HepG2 (cell line): ENCODE measurements at regions not wholly inside any gene's neighbourhood (a gene's known extent, or its start where the extent isn't known, plus 50 kb on each side); places are given as distances from the start of the nearest gene placed in this dataset.
"Not testable (repeated sequence)": the region's sequence is repeated elsewhere in the genome, so short reads cannot be mapped to it uniquely, and the experiment has no call there.

Experiments used
- ATAC-seq: fragments of 200-7000 bp; cut with Tn5 transposase; 3 replicates; pipeline ENCODE4 v1.9.1; 2020; ENCODE audit warnings: mild to moderate bottlenecking, moderate library complexity
- BruUV-seq: library from RNA; stranded (reverse); fragments of 400-500 nt; replicated peaks from 2 replicates; lab custom pipeline; 2021; lab: Mats Ljungman, UMichigan
- CTCF ChIA-PET: fragments of 300-600 bp; formaldehyde crosslinking; extraction: SDS; loops from one replicate; lab custom pipeline; 2021; ENCODE audit warnings: low total read pairs, inconsistent platforms, low intra/inter-chr PET ratio; lab: Yijun Ruan, JAX
- POLR2A ChIA-PET: fragments of 350-600 bp; sonication (Branson Sonifier 250); formaldehyde crosslinking; loops from one replicate; lab custom pipeline; 2020; ENCODE audit warnings: antibody characterized with exemption, inconsistent platforms; lab: Yijun Ruan, JAX
- DNase-seq: peaks from one replicate; pipeline ENCODE4 v3.0.0-alpha.2; 2015; ENCODE audit warnings: low spot score
- FAIRE-seq: peaks from 3 replicates; lab custom pipeline; 2011; peaks lifted over from hg19 to GRCh38; lab: Jason Lieb, UNC
- H2AFZ ChIP-seq: one replicate; pipeline ENCODE4 v1.6.1; 2011; ENCODE audit warnings: low read length, inconsistent platforms
- H3K27ac ChIP-seq: fragments of 300-600 bp; 3 replicates; pipeline ENCODE4 v1.8.0; 2011; ENCODE audit warnings: mixed run types, mild to moderate bottlenecking, mixed read lengths, low read length, inconsistent platforms; ENCODE audit not compliant: insufficient read depth; ENCODE audit errors: extremely low read length
- H3K27me3 ChIP-seq, 2 experiments: fragments of 200-600 bp in 1 of 2; 2 replicates in 1 of 2; 3 replicates in 1 of 2; pipeline versions ENCODE4 v1.6.0 to v1.8.0; 2011; ENCODE audit warnings: low read length in 2 of 2, mild to moderate bottlenecking in 2 of 2, moderate library complexity in 2 of 2, inconsistent platforms in 1 of 2; ENCODE audit not compliant: insufficient read depth in 2 of 2, control insufficient read depth in 1 of 2
- H3K36me3 ChIP-seq, 2 experiments: fragments of 200-600 bp in 1 of 2; replicated peaks in 1 of 2; 2 replicates in 1 of 2; 3 replicates in 1 of 2; pipeline versions ENCODE4 v1.5.1 to v1.8.0; 2011; ENCODE audit warnings: low read length in 2 of 2, inconsistent platforms in 1 of 2; ENCODE audit not compliant: insufficient read depth in 2 of 2, control insufficient read depth in 1 of 2
- H3K4me1 ChIP-seq: 2 replicates; pipeline ENCODE4 v1.5.1; 2012; ENCODE audit warnings: low read length, inconsistent platforms; ENCODE audit not compliant: insufficient read depth
- H3K4me2 ChIP-seq: 2 replicates; pipeline ENCODE4 v1.6.0; 2011; ENCODE audit warnings: low read depth, low read length, inconsistent platforms
- H3K4me3 ChIP-seq, 3 experiments: fragments of 200-600 bp in 1 of 3; sonication (generic), shearing (Covaris generic) in 1 of 3; replicated peaks in 1 of 3; 2 replicates each; pipeline ENCODE4 v1.5.1; 2011 to 2016; ENCODE audit warnings: low read length in 3 of 3, inconsistent platforms in 2 of 3, low read depth in 2 of 3, mild to moderate bottlenecking in 2 of 3, control low read depth in 1 of 3, mixed read lengths in 1 of 3; ENCODE audit not compliant: insufficient read depth in 1 of 3
- H3K79me2 ChIP-seq: one replicate; pipeline ENCODE4 v1.6.1; 2011; ENCODE audit warnings: low read length, inconsistent platforms; ENCODE audit not compliant: insufficient read depth
- H3K9ac ChIP-seq: 2 replicates; pipeline ENCODE4 v1.6.0; 2011; ENCODE audit warnings: mild to moderate bottlenecking, low read depth, low read length, inconsistent platforms; ENCODE audit not compliant: insufficient read depth
- H3K9me3 ChIP-seq: 2 replicates; pipeline ENCODE4 v1.5.1; 2012; ENCODE audit warnings: mild to moderate bottlenecking, low read length
- H4K20me1 ChIP-seq: 2 replicates; pipeline ENCODE4 v1.6.0; 2011; ENCODE audit warnings: inconsistent platforms, mild to moderate bottlenecking, low read length, moderate library complexity; ENCODE audit not compliant: insufficient read depth
- HHEX ChIP-seq: IDR thresholded peaks from 2 replicates; pipeline ENCODE4 v1.6.1; 2016; ENCODE audit warnings: control low read depth
- KDM6A ChIP-seq: IDR thresholded peaks from 2 replicates; pipeline ENCODE4 v1.6.1; 2016; ENCODE audit warnings: low read depth
- MAF1 ChIP-seq: sonication (generic); formaldehyde crosslinking; IDR thresholded peaks from 2 replicates; pipeline ENCODE4 v1.5.0; 2020; ENCODE audit warnings: missing genetic modification reagents, borderline replicate concordance
- NAIF1 ChIP-seq: sonication (generic); formaldehyde crosslinking; IDR thresholded peaks from 2 replicates; pipeline ENCODE4 v1.5.0; 2020; ENCODE audit warnings: mild to moderate bottlenecking, missing genetic modification reagents, borderline replicate concordance
- POGZ ChIP-seq: sonication (generic); formaldehyde crosslinking; IDR thresholded peaks from 2 replicates; pipeline ENCODE4 v1.4.0; 2020; ENCODE audit warnings: mild to moderate bottlenecking, missing genetic modification reagents
- SRF ChIP-seq: IDR thresholded peaks from 2 replicates; pipeline ENCODE4 v1.6.1; 2011; ENCODE audit warnings: mild to moderate bottlenecking, low read depth, low read length, moderate library complexity
- ZHX1 ChIP-seq: sonication (generic); formaldehyde crosslinking; IDR thresholded peaks from 2 replicates; pipeline ENCODE4 v1.8.1; 2022; ENCODE audit warnings: low read depth, mild to moderate bottlenecking, missing genetic modification reagents
- ZNF12 ChIP-seq: sonication (generic); formaldehyde crosslinking; IDR thresholded peaks from 2 replicates; pipeline ENCODE4 v1.5.0; 2020; ENCODE audit warnings: missing genetic modification reagents
- ZNF224 ChIP-seq: sonication (generic); formaldehyde crosslinking; IDR thresholded peaks from 2 replicates; pipeline ENCODE4 v1.5.0; 2020; ENCODE audit warnings: mild to moderate bottlenecking, missing genetic modification reagents
- ZNF253 ChIP-seq: sonication (generic); formaldehyde crosslinking; IDR thresholded peaks from 2 replicates; pipeline ENCODE4 v1.8.0; 2022; ENCODE audit warnings: mild to moderate bottlenecking, missing genetic modification reagents, borderline replicate concordance
- ZNF549 ChIP-seq: sonication (generic); formaldehyde crosslinking; IDR thresholded peaks from 2 replicates; pipeline ENCODE4 v1.5.0; 2020; ENCODE audit warnings: missing genetic modification reagents
- ZNF713 ChIP-seq: sonication (generic); formaldehyde crosslinking; IDR thresholded peaks from 2 replicates; pipeline ENCODE4 v1.4.0; 2020; ENCODE audit warnings: mild to moderate bottlenecking, missing genetic modification reagents
- whole genome bisulfite sequencing: methylation state at CpG from one replicate; pipeline ENCODE4 v1.1.6; 2017; ENCODE audit warnings: low lambda C conversion rate; 5-methylcytosine and 5-hydroxymethylcytosine counted together
- in situ Hi-C: cut with HindIII; loops from 2 replicates; pipeline ENCODE4 v1.10.0; 2017; ENCODE audit warnings: low pct_unique_long_range_greater_than_20kb; ENCODE audit not compliant: extremely low pct_ligation_motif_present
- intact Hi-C: fragments of 100-400 bp; cut with micrococcal nuclease; formaldehyde crosslinking; loops from one replicate; pipeline ENCODE4 v1.10.0; 2022; ENCODE audit not compliant: unreplicated experiment
- TF ChIP-seq, protein P1 (sequence below): sonication (generic); formaldehyde crosslinking; IDR thresholded peaks from 2 replicates; pipeline ENCODE4 v1.4.0; 2020; ENCODE audit warnings: missing genetic modification reagents

GRCh38 chr10:23864631-23865147, 344.2 kb upstream of the KIAA1217 start:
- in situ Hi-C loops: no loop called here
- no TSS peak for BruUV-seq
- FAIRE-seq: no peak

DNA sequence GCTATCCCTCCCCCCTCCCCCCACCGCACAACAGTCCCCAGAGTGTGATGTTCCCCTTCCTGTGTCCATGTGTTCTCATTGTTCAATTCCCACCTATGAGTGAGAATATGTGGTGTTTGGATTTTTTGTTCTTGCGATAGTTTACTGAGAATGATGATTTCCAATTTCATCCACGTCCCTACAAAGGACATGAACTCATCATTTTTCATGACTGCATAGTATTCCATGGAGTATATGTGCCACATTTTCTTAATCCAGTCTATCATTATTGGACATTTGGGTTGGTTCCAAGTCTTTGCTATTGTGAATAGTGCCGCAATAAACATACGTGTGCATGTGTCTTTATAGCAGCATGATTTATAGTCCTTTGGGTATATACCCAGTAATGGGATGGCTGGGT, 342.0 kb upstream of the KIAA1217 start:
- BruUV-seq, FAIRE-seq, ATAC-seq, H3K79me2 ChIP-seq, CTCF ChIA-PET, H3K27ac ChIP-seq, H3K4me3 ChIP-seq, H3K4me2 ChIP-seq, H2AFZ ChIP-seq, H4K20me1 ChIP-seq, H3K36me3 ChIP-seq, intact Hi-C loops, in situ Hi-C loops, H3K9me3 ChIP-seq, POLR2A ChIA-PET, DNase-seq, H3K4me1 ChIP-seq, H3K9ac ChIP-seq, H3K27me3 ChIP-seq: not testable (repeated sequence)
- WGBS: 8% methylated on average over 5 of the region's 5 CpGs

More at GRCh38 chr10:23864631-23865147, 344.2 kb upstream of the KIAA1217 start:
- no peak for ATAC-seq
- Histone ChIP-seq H3K9ac (no peak overlapping the region), H3K27me3 (no peaks in the 10 kb centered on the region), H3K4me2 (no peak overlapping the region), H3K4me1 (no peaks in the 10 kb centered on the region), H3K4me3 (no peak overlapping the region), H3K79me2 (no peaks in the 10 kb centered on the region), H3K9me3 (no peaks in the 10 kb centered on the region), H4K20me1 (no peaks in the 10 kb centered on the region), H3K36me3 (no peaks in the 10 kb centered on the region), H2AFZ (no peak overlapping the region), H3K27ac (no peak overlapping the region)
- CTCF ChIA-PET: no interaction called here
- TF ChIP-seq ZNF253 (CRISPR knock-in tag) (no peak), ZNF549 (CRISPR knock-in tag) (no peak), SRF (no peak), ZNF224 (CRISPR knock-in tag) (no peak), ZHX1 (no peak), KDM6A (CRISPR knock-in tag) (no peak), NAIF1 (no peak), ZNF713 (CRISPR knock-in tag) (no peak), POGZ (CRISPR knock-in tag) (no peak), HHEX (CRISPR knock-in tag) (no peak), MAF1 (CRISPR knock-in tag) (no peak), ZNF12 (CRISPR knock-in tag) (no peak)
- TF ChIP-seq, protein P1, sequence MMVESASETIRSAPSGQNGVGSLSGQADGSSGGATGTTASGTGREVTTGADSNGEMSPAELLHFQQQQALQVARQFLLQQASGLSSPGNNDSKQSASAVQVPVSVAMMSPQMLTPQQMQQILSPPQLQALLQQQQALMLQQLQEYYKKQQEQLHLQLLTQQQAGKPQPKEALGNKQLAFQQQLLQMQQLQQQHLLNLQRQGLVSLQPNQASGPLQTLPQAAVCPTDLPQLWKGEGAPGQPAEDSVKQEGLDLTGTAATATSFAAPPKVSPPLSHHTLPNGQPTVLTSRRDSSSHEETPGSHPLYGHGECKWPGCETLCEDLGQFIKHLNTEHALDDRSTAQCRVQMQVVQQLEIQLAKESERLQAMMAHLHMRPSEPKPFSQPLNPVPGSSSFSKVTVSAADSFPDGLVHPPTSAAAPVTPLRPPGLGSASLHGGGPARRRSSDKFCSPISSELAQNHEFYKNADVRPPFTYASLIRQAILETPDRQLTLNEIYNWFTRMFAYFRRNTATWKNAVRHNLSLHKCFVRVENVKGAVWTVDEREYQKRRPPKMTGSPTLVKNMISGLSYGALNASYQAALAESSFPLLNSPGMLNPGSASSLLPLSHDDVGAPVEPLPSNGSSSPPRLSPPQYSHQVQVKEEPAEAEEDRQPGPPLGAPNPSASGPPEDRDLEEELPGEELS (CRISPR knock-in tag): no peak
- POLR2A ChIA-PET: no interaction called here
- DNase-seq: peak; percentile 20
- intact Hi-C loops: no loop called here
